Caco-2 (cell line): ENCODE measurements at regions not wholly inside any gene's neighbourhood (a gene's known extent, or its start where the extent isn't known, plus 50 kb on each side); places are given as distances from the start of the nearest gene placed in this dataset.

ENCODE experiments used
- BruUV-seq: library from RNA; stranded (reverse); fragments of 400-500 nt; replicated peaks from 2 replicates; lab custom pipeline; 2021; lab: Mats Ljungman, UMichigan
- CTCF ChIA-PET: fragments of 300-600 bp; sonication (Branson Sonifier 250); formaldehyde crosslinking; loops from one replicate; lab custom pipeline; 2022; ENCODE audit warnings: antibody characterized with exemption; lab: Charles Lee
- POLR2A ChIA-PET: fragments of 300-600 bp; sonication (Branson Sonifier 250); formaldehyde crosslinking; loops from one replicate; lab custom pipeline; 2022; ENCODE audit warnings: antibody characterized with exemption; lab: Charles Lee
- DNase-seq, 2 experiments: peaks; one replicate each; pipeline versions ENCODE4 v3.0.0 to v3.0.0-alpha.2; 2020 to 2022
- H3K27me3 ChIP-seq: replicated peaks from 2 replicates; pipeline ENCODE4 v1.6.0; 2011; ENCODE audit warnings: low read length; ENCODE audit not compliant: control insufficient read depth, insufficient read depth
- H3K36me3 ChIP-seq: 2 replicates; pipeline ENCODE4 v1.5.1; 2011; ENCODE audit warnings: low read length; ENCODE audit not compliant: control insufficient read depth, insufficient read depth
- H3K4me1 ChIP-seq: fragments of 250-450 bp; sonication (Bioruptor Pico); 2 replicates; pipeline ENCODE4 v1.5.1; 2020; ENCODE audit warnings: mild to moderate bottlenecking
- H3K4me3 ChIP-seq: 2 replicates; pipeline ENCODE4 v1.5.1; 2011; ENCODE audit warnings: low read depth, mild to moderate bottlenecking, control low read depth, low read length
- H3K9me3 ChIP-seq: fragments of 250-450 bp; sonication (Bioruptor Pico); 2 replicates; pipeline ENCODE4 v1.5.1; 2020; ENCODE audit warnings: mild to moderate bottlenecking, moderate library complexity
- H3K27ac Mint-ChIP-seq: one replicate; pipeline ENCODE4 v1.8.0; 2022; ENCODE audit warnings: mixed read lengths; ENCODE audit not compliant: unreplicated experiment
- H3K27me3 Mint-ChIP-seq: one replicate; pipeline ENCODE4 v1.8.0; 2022; ENCODE audit warnings: mixed read lengths; ENCODE audit not compliant: insufficient read depth, unreplicated experiment
- H3K36me3 Mint-ChIP-seq: one replicate; pipeline ENCODE4 v1.8.0; 2022; ENCODE audit warnings: mild to moderate bottlenecking, mixed read lengths; ENCODE audit not compliant: insufficient read depth, unreplicated experiment
- H3K4me1 Mint-ChIP-seq: one replicate; pipeline ENCODE4 v1.8.0; 2022; ENCODE audit warnings: low read depth, mixed read lengths; ENCODE audit not compliant: unreplicated experiment
- H3K4me3 Mint-ChIP-seq: one replicate; pipeline ENCODE4 v1.8.0; 2022; ENCODE audit warnings: mild to moderate bottlenecking, moderate library complexity, mixed read lengths; ENCODE audit not compliant: unreplicated experiment
- H3K9me3 Mint-ChIP-seq: one replicate; pipeline ENCODE4 v1.8.0; 2022; ENCODE audit warnings: mixed read lengths; ENCODE audit not compliant: unreplicated experiment
- intact Hi-C: fragments of 100-400 bp; cut with micrococcal nuclease; formaldehyde crosslinking; loops from one replicate; pipeline ENCODE4 v1.10.0; 2022; ENCODE audit not compliant: unreplicated experiment
- TF ChIP-seq, protein P1 (sequence below), 2 experiments: fragments of 200-600 bp in 1 of 2; IDR thresholded peaks; 1 replicate in 1 of 2; 2 replicates in 1 of 2; pipeline versions ENCODE4 v1.5.1 to v1.8.0; 2011 to 2022; ENCODE audit warnings: antibody characterized with exemption in 1 of 2, control low read depth in 1 of 2, inconsistent platforms in 1 of 2, low read depth in 1 of 2, low read length in 1 of 2, mild to moderate bottlenecking in 1 of 2, moderate library complexity in 1 of 2; ENCODE audit not compliant: insufficient read depth in 1 of 2, severe bottlenecking in 1 of 2, unreplicated experiment in 1 of 2

DNA sequence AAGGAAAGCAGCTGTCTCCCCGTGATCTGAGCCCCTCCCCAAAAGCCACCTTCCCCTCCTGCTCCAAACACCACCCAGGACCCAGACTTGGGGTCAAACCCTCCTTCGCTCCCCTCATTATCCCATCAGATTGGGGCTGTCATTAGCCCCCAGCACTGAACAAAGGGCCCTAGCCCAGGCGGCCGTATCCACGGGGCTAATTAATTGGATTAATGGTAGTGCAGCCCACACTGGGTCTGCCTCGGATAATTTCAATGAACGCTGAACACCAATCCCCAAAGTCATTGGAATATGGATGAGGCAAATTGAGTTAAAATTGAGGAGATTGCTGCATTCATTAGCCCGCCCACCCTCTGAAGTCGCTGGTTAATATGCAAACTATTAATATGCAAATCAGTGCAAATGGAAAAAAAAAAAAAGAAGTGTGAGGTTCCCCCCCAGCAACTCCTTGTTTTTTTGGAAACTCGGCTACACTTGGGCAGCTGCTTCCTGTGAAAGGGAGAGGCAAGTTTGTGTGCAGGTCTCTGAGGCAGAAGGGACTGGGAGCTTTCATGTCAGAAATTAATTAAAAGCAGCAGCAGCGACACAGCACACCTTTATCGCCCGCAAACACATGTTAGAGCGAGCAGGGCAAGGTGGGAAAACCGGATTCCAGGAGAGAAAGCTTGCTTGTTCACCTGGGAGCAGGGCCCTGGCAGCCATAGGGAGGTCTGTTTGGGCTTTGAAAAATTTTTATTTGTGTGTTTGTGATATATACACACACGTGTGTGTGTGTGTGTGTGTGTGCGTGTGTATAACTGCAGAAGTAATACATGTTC lies 517.8 kb downstream of the MIAT start:
- no peaks in the 10 kb centered on the region for H3K4me1 ChIP-seq
- no peaks in the 10 kb centered on the region for H3K9me3 ChIP-seq
- H3K4me3 Mint-ChIP-seq: no peak overlapping the region
- no TSS peak for BruUV-seq
- H3K36me3 ChIP-seq: no peaks in the 10 kb centered on the region
- TF ChIP-seq, protein P1, sequence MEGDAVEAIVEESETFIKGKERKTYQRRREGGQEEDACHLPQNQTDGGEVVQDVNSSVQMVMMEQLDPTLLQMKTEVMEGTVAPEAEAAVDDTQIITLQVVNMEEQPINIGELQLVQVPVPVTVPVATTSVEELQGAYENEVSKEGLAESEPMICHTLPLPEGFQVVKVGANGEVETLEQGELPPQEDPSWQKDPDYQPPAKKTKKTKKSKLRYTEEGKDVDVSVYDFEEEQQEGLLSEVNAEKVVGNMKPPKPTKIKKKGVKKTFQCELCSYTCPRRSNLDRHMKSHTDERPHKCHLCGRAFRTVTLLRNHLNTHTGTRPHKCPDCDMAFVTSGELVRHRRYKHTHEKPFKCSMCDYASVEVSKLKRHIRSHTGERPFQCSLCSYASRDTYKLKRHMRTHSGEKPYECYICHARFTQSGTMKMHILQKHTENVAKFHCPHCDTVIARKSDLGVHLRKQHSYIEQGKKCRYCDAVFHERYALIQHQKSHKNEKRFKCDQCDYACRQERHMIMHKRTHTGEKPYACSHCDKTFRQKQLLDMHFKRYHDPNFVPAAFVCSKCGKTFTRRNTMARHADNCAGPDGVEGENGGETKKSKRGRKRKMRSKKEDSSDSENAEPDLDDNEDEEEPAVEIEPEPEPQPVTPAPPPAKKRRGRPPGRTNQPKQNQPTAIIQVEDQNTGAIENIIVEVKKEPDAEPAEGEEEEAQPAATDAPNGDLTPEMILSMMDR (IDR thresholded peaks at IDR 0.05; ENCODE audit: insufficient read depth in 1 of 2, low read depth in 1 of 2, low read length in 1 of 2, severe bottlenecking in 1 of 2, unreplicated experiment in 1 of 2): no peak
- H3K27me3 ChIP-seq: no peaks in the 10 kb centered on the region
- no peaks in the 10 kb centered on the region for H3K4me1 Mint-ChIP-seq
- no peak overlapping the region for H3K27ac Mint-ChIP-seq
- peaks cover 4% of the 10 kb centered on the region for H3K36me3 Mint-ChIP-seq
- ChIA-PET POLR2A (no interaction called here), CTCF (no interaction called here)
- intact Hi-C loops: no loop called here
- H3K4me3 ChIP-seq: no peak overlapping the region
- DNase-seq: no peak
- H3K27me3 Mint-ChIP-seq: peaks cover 5% of the 10 kb centered on the region
- H3K9me3 Mint-ChIP-seq: no peaks in the 10 kb centered on the region

DNA sequence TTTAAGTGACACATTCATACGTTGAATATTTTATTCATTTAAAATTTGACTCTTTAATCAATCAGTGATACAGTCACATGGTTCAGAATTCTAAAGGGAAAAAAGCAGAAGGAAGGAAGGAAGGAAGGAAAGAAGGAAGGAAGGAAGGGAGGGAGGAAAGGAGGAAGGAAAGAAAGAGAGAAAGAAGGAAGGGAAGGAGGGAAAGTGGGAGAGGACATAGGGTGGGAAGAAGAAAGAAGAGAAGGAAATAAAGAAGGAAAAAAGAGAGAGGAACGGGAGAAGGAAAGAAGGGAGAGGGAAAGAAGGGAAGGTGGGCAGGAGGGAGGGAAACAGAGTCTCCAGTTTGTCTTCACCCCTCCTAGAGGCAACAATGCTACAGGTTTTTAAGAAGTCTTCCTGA lies 518.6 kb downstream of the MIAT start:
- TF ChIP-seq, protein P1 (IDR thresholded peaks at IDR 0.05; ENCODE audit: insufficient read depth in 1 of 2, low read depth in 1 of 2, low read length in 1 of 2, severe bottlenecking in 1 of 2, unreplicated experiment in 1 of 2): no peak
- Mint-ChIP-seq H3K27me3 (peaks cover 5% of the 10 kb centered on the region), H3K36me3 (peaks cover 4% of the 10 kb centered on the region), H3K4me3 (no peak overlapping the region), H3K27ac (no peak overlapping the region), H3K4me1 (no peaks in the 10 kb centered on the region), H3K9me3 (no peaks in the 10 kb centered on the region)
- BruUV-seq: no TSS peak
- H3K4me3 ChIP-seq: no peak overlapping the region
- no peak for DNase-seq
- no peaks in the 10 kb centered on the region for H3K36me3 ChIP-seq
- H3K4me1 ChIP-seq: no peaks in the 10 kb centered on the region
- POLR2A ChIA-PET: no interaction called here
- H3K9me3 ChIP-seq: no peaks in the 10 kb centered on the region
- H3K27me3 ChIP-seq: no peaks in the 10 kb centered on the region
- CTCF ChIA-PET: no interaction called here
- intact Hi-C loops: no loop called here

DNA sequence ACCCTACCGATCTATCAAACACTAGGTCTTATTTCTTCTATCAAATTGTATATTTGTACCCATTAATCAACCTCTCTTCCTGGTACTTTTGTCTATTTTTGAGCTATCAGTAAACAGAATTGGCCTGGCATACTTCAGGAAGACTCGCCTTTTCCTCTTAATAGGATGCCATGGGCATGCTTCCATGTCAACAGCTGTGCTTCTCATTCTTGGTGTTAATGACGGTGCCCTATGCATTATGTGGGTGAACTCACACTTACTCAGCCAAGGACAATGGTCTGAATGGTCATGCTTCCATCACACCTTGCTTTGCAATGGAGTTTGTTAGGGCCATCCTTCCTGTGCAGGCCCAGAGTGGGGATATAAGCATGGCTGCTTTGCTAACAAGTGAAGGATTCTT lies 521.8 kb downstream of the MIAT start:
- Histone ChIP-seq H3K4me1 (no peaks in the 10 kb centered on the region), H3K36me3 (no peaks in the 10 kb centered on the region), H3K9me3 (no peaks in the 10 kb centered on the region), H3K4me3 (no peak overlapping the region), H3K27me3 (no peaks in the 10 kb centered on the region)
- H3K36me3 Mint-ChIP-seq: peaks cover 4% of the 10 kb centered on the region
- CTCF ChIA-PET: no interaction called here
- intact Hi-C loops: no loop called here
- DNase-seq: no peak
- TF ChIP-seq, protein P1 (IDR thresholded peaks at IDR 0.05; ENCODE audit: insufficient read depth in 1 of 2, low read depth in 1 of 2, low read length in 1 of 2, severe bottlenecking in 1 of 2, unreplicated experiment in 1 of 2): no peak
- peaks cover 5% of the 10 kb centered on the region for H3K27me3 Mint-ChIP-seq
- H3K27ac Mint-ChIP-seq: no peak overlapping the region
- POLR2A ChIA-PET: no interaction called here
- no peaks in the 10 kb centered on the region for H3K9me3 Mint-ChIP-seq
- no peaks in the 10 kb centered on the region for H3K4me1 Mint-ChIP-seq
- BruUV-seq: no TSS peak
- no peak overlapping the region for H3K4me3 Mint-ChIP-seq
